DMS114 treated with DMSO at 0.1 percent for 48 hours (cell line): ENCODE measurements at regions not wholly inside any gene's neighbourhood (a gene's known extent, or its start where the extent isn't known, plus 50 kb on each side); places are given as distances from the start of the nearest gene placed in this dataset.
"Not testable (repeated sequence)": the region's sequence is repeated elsewhere in the genome, so short reads cannot be mapped to it uniquely, and the experiment has no call there.

Experiments used
- DNase-seq: peaks from one replicate; lab custom pipeline; 2025; ENCODE audit not compliant: unreplicated experiment; lab: John Stamatoyannopoulos, UW

DNA sequence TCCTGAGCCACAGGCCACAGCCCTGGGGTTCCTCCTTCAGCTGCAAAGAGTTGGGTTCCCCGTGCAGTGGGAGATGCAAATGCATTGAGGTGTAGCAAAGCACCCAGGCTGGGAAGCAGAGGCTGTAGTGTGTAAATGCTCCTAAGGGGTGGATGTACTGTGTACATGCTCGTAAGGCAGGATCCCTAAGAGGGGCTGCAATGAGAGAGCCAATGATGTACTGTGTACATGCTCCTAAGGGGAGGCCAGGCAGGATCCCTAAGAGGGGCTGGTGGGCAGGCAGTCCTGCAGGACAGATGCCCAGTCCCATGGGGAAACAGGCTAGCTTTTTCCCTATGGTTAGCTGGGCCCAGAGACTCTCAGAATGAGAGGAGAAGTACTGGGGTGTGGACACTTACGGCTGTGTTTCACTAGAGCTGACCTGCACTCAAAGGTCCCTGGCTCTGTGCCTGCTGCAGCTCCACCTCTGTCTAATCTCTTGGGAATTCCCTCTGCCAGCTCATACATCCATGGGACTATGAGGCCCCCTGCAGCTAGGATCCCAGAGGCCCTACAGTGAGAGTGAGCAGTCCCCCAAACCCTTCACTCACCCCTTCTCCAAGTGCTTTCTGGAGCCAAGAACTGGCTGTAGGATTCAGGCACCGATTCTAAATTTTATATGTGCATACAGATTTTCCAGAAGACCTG is 261.9 kb upstream of the LUZP2 start:
- no peak for DNase-seq

DNA sequence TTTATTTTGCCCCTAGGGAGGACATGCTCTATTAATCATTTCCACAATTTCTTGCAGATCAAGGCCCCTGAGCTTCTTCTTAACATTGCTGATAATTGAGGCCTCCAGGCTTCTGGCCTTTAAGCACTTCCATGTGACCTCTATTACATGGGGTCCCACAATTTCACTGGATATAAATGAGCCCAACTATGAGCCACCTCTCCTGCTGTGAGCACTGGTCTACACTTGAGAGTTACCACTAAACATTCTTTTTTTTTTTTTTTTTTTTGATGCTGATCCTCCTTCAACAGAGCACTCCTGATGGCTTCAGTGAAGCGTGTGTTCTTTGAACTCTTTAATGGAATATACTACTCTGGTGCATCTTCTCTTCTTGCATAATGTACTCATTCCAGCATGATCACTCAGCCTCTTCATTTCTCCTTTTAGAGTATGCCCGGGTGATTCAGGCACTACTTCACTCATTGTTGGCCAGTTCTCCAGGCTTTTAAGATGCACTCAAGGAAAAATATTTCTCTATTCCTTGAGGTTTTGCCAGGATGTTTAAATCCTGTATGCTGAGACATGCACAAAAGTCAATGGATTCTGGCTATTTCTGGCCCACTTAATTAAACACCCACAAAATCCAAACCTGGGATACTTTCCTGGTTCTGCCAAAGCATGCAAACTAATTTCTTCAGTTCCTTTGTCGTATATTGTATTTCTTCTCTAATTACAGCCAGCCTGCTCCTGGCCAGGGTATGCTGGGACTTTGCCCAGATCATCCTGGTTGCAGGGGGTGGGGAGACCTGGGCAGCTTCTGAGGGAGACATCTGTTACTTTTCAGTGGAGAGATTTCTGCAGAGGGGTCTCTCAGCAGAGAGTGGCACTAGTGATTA is 257.8 kb upstream of the LUZP2 start:
- no peak for DNase-seq

DNA sequence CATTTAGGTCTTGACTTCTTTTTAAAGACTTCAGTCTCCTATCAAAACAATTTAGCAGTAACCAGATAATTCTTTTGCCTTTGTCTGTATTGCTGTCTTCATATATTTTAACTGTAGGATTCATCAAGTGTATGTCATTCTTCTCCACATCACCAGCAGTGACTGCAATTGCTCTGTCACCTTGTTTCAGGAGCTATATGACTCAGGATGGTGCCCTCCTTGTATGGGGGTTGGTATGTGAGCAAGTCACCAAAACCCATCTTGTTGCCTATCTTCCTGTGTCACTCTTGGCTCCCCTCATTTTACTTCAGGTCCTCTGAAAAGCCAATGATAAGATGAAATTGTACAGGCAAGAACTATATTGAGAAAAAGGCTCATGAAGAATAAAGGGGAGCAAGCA is 256.9 kb upstream of the LUZP2 start:
- no peak for DNase-seq

DNA sequence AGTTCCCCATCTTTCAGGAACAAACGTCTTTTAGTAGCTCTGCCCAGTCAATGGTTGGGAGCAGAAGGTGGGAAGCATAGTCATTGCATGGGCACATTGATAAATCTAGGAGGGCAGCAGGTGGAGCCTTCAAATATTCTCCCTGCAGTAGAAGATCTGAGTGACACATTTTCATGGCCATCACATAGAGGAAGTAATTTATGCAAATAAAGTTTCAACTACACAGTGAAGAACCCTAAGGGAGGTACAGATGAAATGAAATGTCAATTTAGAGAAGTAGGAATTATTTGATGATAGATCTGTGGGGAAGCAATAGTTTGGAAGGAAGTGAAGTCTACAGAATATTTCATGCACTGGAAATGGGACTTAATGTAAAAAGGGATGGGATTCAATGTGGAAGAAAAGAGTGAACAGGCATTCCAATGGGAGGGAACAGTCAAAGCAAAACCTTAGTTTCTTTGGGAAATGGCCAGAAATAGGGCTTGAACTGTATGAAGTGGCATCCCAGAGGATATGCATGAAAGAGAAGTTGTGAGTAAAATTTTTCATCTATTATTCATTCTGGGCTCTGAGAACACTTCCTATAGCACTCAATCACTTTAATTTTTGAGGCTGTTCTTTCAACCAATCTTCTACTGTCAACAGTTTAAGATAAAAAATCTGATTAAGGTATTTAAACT is 256.2 kb upstream of the LUZP2 start:
- no peak for DNase-seq

DNA sequence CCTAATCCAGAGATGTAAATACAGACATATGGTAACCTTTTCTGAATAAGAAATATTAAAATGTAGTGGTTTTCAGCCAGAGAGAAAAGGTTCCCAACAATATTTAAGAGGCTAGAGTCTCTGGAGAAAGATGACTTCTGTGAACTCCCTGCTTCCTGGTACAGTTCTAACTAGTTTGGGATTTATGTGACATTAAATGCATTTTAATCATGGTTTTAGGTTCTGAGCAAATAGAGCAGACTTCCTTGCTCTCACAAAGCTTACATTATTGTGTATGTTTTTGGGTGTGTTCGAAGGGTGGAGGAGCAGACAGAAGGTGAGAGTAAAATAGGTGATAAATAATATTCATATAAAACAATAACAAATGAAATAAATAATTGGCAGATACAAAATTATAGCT is 250.1 kb upstream of the LUZP2 start:
- DNase-seq: no peak

DNA sequence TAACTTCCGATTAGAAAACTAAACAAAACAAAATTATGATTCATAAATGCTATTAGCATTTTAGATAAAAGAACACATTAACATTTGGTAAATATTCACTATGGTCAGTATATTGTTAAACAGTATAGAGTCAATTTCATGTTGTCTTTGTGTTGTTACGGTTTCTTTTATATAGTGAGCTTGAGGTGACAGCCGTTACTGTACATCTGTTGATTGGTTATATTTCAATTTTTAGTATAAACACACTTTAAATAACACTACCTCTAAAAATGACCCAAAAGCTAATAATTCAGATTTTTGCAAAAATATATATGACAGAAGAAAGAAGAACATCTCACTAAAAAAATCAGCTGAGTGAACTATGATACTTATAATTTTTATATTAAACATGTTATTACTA is 249.0 kb upstream of the LUZP2 start:
- no peak for DNase-seq

DNA sequence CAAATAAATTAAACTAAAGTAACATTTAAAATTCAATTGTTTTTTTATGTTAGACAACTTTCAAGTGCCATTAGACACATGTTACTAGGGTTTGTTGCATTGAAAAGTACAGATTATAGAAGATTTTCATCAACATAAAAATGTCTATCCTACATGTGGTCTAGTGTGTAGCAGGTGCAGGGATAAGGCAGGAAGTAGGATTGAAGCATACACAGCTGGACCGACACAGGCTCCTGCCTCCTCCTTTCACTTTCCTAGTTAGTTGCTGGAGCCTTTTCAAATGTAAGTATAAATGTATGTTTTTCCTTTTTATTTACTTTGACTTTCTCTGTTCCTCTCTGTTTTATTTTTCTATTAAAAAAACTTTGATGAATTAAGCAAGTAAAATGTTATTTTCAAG is 246.9 kb upstream of the LUZP2 start:
- no peak for DNase-seq

DNA sequence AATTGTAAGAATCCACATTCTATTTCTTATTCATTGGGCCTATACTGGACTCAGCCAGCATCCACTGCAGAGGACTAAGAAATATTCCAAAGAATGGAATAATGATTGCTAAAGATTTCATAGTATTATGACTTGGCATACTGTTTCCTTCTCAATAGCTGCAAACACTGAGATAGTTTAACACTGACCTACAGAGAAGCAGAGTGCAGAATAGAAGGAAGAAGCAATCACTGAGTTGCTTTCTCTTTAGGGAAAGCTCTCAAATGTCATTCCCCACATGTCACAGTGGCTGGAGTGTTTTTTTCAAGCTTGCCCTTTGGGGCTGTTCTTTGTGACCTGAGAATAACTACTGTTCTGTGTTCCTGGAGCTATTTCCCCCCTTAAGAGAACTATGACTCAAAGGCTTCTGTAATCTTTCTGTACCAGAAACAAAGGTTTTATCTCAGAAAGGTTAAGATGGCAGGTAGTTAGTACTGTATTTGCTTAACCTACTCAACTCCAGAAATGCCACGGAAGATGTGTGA is 243.6 kb upstream of the LUZP2 start:
- no peak for DNase-seq

DNA sequence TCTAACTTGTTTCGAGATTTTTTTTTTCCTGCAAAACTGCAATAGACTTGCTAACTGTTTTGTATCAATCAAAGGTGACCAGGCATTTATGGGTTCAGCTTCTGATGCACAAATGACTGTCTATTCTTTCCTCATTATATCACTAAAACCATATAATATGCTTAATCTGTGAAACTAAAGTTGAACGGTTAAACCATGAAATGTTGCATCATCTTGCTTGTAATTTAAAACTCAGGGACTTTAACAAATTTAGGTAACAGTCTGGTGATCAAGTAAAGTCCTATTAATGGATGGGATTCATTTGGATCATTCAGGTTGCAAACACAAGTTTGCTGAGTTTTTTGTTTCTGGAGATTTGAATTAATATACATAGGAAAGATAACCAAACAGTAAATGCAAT is 232.0 kb upstream of the LUZP2 start:
- DNase-seq: no peak

DNA sequence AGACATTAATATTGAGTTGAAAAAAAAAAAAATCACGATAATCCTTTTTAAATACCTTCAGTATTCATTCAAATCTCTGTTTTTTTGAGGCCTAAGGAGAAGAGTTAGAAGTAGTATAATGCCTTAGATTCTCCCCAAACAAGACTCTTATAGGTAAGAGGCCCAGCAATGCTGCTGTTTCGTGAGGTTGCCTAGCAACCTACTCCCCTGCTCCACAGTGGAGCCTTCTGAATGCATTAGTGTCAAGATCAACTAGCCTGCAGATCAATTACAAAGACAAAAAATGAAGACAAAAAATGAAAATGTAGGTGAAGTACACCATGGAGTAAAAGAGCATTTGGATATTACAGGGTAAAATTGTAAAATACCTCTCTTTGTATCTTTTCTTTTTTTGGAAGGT is 229.8 kb upstream of the LUZP2 start:
- no peak for DNase-seq

DNA sequence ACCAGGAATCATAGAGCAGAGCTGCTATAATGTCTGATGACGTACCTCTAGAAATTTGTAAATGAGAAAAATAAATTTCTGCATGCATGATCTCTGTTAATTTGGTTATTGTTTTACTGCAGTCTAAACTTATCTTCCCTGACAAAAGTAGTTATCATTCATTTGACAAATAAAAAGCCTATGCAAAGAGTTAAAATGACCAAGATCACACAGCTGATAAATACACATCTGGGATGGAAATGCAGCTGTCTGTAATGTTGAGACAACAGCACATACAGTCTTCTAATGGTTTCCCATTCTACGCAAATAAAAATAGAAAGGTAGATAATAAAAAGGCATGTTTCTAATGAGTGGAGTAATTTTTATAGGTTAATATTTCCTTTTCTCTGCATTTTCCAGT is 225.1 kb upstream of the LUZP2 start:
- DNase-seq: no peak

DNA sequence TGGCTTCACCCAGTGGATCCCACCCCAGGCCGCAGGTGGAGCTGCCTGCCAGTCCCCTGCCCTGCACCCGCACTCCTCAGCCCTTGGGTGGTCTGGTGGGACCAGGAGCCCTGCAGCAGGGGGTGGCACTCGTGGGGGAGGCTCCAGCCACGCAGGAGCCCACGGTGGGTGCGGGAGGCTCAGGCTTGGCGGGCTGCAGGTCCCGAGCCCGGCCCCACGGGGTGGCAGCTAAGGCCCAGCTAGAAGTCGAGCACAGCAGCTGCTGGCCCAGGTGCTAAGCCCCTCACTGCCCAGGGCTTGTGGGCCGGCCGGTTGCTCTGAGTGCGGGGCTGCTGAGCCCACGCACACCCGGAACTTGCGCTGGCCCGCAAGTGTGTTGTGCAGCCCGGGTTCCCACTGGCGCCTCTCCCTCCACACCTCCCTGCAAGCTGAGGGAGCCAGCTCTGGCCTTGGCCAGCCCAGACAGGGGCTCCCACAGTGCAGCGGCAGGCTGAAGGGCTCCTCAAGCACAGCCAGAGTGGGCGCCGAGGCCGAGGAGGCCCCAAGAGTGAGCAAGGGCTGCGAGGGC is 222.6 kb upstream of the LUZP2 start:
- not testable (repeated sequence) for DNase-seq

DNA sequence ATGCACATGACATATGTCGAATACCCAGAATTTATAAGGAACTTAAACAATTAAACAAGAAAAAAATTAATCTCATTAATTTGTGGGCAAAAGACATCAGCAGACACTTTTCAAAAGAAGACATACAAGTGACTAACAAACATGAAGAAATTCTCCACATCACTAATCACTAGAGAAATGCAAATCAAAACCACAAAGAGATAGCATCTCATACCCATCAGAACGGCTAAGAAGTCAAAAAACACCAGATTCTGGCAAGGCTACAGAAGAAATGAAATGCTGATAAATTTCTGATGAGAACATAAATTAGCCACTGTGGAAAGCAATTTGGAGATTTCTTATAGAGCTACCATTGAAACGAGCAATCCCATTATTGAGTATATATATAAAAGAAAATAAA is 210.6 kb upstream of the LUZP2 start:
- DNase-seq: no peak

DNA sequence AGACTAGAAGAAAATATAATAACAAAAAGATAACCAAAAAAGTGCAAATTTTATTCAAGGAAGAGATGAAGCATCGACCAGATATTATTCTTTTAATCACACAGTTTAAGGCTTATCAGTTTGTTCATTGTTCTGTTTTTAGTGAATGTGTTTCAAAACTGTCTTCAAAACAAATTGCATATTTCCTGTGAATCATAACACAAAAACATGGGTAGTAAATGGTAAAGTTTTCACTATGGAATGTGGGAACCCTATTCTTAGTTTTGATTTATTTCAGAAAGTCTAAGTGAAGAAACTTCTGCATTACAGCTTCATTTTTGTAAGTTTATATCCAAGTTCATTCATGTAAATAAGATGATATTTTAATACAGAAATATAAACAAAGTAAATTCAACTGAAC is 207.6 kb upstream of the LUZP2 start:
- no peak for DNase-seq

DNA sequence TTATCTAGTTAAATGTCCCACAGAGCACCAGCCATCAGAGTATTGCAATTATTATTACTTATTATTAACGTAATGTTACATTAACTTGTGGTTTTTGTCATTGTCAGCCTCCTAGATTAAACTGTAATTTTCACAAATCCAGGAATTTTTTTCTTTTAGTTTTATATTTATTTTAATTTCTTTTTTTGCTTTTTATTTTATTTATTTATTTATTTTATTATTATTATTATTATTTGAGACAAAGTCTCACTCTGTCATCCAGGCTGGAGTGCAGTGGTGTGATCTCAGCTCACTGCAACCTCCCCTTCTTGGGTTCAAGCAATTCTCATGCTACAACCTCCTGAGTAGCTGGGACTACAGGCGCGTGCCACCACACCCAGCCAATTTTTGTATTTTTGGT is 202.9 kb upstream of the LUZP2 start:
- no peak for DNase-seq

DNA sequence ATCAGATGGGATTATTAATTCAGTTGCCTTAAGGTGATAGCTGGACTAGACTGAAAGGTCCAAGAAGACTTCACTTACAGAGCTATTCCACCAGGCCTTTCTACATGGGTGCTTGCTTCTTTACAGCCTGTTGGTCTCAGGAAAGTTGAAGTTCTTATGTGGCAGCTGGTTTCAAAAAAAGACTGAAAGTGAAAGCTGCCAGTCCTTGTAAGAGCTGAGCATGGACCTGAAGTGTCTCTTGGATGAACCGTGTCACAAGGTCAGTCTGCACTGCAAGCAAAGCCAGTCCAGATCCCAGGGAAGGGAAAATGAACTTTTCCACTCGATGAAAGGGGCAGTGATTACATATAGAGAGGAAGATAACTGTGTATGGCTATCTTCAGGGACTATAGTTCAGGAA is 201.5 kb upstream of the LUZP2 start:
- no peak for DNase-seq

DNA sequence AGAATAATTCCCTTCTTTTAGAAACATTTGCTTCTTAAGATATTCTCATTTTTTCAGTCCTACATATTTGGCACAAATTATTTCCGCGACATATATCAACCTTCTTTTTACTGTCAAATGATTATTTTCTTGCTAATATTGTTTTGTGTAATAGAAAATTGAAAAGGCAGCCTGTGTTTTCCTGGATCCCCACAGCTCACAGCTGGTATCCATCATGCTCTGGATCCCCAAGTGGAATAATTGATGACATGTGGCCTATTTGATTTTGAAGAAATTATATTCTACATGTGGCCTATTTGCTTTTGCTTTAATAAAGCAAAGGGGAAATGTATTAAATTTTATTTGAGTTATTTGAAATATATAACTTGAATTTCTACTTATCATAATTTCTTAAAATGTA is 199.4 kb upstream of the LUZP2 start:
- no peak for DNase-seq

DNA sequence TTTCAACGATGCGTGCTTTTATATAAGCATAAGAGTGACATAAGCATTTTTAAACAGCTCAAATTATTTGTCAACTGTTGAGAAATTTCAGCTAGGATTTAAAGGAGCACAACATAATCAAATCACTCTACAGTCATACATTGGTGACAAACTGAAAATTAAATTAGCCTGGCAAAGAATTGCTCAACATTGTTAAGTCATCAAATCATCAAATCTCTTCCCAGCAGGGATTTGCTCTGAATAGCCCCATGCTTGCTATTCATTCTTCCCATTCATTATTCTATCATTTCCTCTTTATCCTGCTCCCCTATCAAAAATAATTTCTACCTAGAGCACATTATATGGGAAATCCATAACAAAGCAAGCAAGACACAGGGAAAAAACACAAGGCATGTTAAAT is 198.7 kb upstream of the LUZP2 start:
- no peak for DNase-seq

DNA sequence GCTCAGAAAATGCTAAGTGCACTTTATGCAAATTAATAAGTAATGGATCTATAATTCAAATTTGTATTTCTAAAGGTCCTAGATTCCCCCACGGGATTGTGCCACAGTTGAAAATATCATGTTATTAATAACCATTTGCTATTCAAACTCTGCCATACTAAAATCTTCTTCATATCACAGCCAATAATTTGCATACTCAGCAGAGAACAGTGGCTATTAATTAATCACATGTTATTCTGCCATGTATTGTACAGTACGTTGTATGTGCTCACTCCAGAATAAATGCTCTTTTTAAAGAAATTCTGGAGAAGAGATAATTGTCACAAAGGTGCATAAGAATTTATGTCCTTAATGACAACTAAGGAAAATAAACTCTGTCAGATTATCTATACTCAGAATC is 184.9 kb upstream of the LUZP2 start:
- no peak for DNase-seq

DNA sequence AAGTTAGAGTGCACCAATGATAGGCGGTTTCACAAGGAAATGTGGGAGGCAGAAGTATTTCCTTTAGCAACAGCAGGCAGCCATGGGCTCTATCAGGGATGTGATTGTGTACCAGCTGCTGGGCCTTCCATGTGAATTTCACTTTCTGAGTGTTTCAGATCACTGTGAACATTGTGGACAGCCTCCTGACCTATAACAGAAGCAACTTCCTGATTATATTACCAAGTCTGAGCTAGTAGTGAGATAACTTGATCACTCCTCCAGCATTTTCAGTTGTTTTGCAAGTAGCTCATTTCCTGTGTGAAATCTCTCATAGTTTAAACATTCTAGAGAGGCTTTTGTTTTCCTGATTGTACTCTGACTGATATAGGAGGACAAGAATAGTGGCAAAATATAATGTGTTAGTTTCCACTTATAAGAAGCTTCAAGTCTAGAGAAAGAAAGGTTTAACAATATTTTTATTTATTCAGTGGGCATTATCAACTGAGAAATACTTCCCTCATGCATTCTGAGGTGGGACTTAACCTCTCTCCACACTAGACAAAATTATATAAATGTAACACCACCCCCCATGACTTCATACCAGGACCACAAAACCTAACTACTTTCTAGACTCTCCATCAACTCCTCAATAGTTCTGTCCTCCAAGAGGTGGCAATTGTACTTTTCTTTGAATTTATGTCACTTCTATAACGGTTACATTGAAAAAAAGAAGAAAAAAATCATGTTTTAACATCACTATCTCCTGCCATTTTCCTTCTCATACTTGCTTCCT is 184.2 kb upstream of the LUZP2 start:
- no peak for DNase-seq

DNA sequence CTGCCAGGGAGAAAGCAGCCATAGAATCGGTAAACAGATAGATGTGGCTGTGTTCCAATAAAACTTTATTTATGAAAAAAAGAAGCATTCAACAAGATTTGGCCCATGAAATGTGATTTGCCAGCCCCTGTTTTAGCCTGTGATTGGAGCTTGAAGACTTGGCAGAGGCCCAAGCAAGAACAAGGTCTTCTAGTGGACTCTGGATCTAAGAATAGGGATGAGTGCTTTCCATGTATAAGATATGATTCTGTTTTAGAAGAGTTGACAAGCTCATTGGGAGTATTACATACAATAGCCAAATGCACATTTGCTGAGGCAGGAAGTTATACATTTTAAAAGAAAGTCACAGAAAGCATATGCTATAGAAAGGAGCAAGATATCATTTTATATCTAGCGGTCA is 175.6 kb upstream of the LUZP2 start:
- DNase-seq: no peak
